SK-N-SH treated with all-trans-retinoic acid at 6 μM for 48 hours (cell line): ENCODE measurements at regions not wholly inside any gene's neighbourhood (a gene's known extent, or its start where the extent isn't known, plus 50 kb on each side); places are given as distances from the start of the nearest gene placed in this dataset.

Experiments used
- ATAC-seq: fragments of 200-7000 bp; cut with Tn5 transposase; 3 replicates; pipeline ENCODE4 v1.9.1; 2020; ENCODE audit warnings: mild to moderate bottlenecking, moderate library complexity
- ARNTL ChIP-seq: fragments of 450-650 bp; formaldehyde crosslinking; IDR thresholded peaks from 2 replicates; pipeline ENCODE4 v1.5.0; 2020; ENCODE audit warnings: low read depth, mild to moderate bottlenecking, moderate library complexity, borderline replicate concordance
- BACH2 ChIP-seq: fragments of 250-450 bp; sonication (Bioruptor Pico); IDR thresholded peaks from 2 replicates; pipeline ENCODE4 v1.9.0; 2021; ENCODE audit warnings: mild to moderate bottlenecking, borderline replicate concordance
- CSDC2 ChIP-seq: fragments of 250-450 bp; sonication (Bioruptor Pico); IDR thresholded peaks from 2 replicates; pipeline ENCODE4 v1.5.0; 2020; ENCODE audit warnings: mild to moderate bottlenecking, moderate library complexity
- CSRNP3 ChIP-seq: fragments of 250-450 bp; sonication (Bioruptor Pico); IDR thresholded peaks from 2 replicates; pipeline ENCODE4 v1.5.1; 2021; ENCODE audit warnings: mild to moderate bottlenecking, moderate library complexity
- ESRRG ChIP-seq: fragments of 250-450 bp; sonication (Bioruptor Pico); IDR thresholded peaks from 2 replicates; pipeline ENCODE4 v1.6.1; 2021; ENCODE audit warnings: mild to moderate bottlenecking
- GLIS3 ChIP-seq: fragments of 250-450 bp; sonication (Bioruptor Pico); IDR thresholded peaks from 2 replicates; pipeline ENCODE4 v1.5.0; 2020; ENCODE audit warnings: mild to moderate bottlenecking, moderate library complexity
- ISL1 ChIP-seq: fragments of 250-450 bp; sonication (Bioruptor Pico); IDR thresholded peaks from 2 replicates; pipeline ENCODE4 v2.1.2; 2022; ENCODE audit warnings: mild to moderate bottlenecking, moderate library complexity
- OSR1 ChIP-seq: fragments of 250-450 bp; sonication (Bioruptor Pico); IDR thresholded peaks from 2 replicates; pipeline ENCODE4 v1.8.0; 2022; ENCODE audit warnings: moderate library complexity, mild to moderate bottlenecking, inconsistent platforms
- PATZ1 ChIP-seq: fragments of 250-450 bp; sonication (Bioruptor Pico); IDR thresholded peaks from 2 replicates; pipeline ENCODE4 v1.8.0; 2020; ENCODE audit warnings: mild to moderate bottlenecking, moderate library complexity, borderline replicate concordance
- POU6F1 ChIP-seq: fragments of 250-450 bp; sonication (Bioruptor Pico); IDR thresholded peaks from 2 replicates; pipeline ENCODE4 v1.8.0; 2021; ENCODE audit warnings: low read depth, mild to moderate bottlenecking, moderate library complexity, borderline replicate concordance
- PPARA ChIP-seq: fragments of 250-450 bp; sonication (Bioruptor Pico); IDR thresholded peaks from 2 replicates; pipeline ENCODE4 v1.5.0; 2020; ENCODE audit warnings: mild to moderate bottlenecking, borderline replicate concordance
- RARB ChIP-seq: fragments of 250-450 bp; sonication (Bioruptor Pico); IDR thresholded peaks from 2 replicates; pipeline ENCODE4 v1.8.0; 2021; ENCODE audit warnings: mild to moderate bottlenecking, moderate library complexity
- SNAI2 ChIP-seq: fragments of 250-450 bp; sonication (Bioruptor Pico); IDR thresholded peaks from 2 replicates; pipeline ENCODE4 v1.5.0; 2020; ENCODE audit warnings: mild to moderate bottlenecking, moderate library complexity
- TCF4 ChIP-seq: fragments of 250-450 bp; sonication (Bioruptor Pico); IDR thresholded peaks from 2 replicates; pipeline ENCODE4 v1.8.0; 2021; ENCODE audit warnings: mild to moderate bottlenecking, moderate library complexity, borderline replicate concordance
- TOX ChIP-seq: fragments of 250-450 bp; sonication (Bioruptor Pico); IDR thresholded peaks from 2 replicates; pipeline ENCODE4 v1.8.0; 2021; ENCODE audit warnings: mild to moderate bottlenecking, moderate library complexity, borderline replicate concordance
- ZC3H10 ChIP-seq: fragments of 250-450 bp; sonication (Bioruptor Pico); IDR thresholded peaks from 2 replicates; pipeline ENCODE4 v1.5.1; 2021; ENCODE audit warnings: mild to moderate bottlenecking, moderate library complexity
- ZFP3 ChIP-seq: fragments of 250-450 bp; sonication (Bioruptor Pico); IDR thresholded peaks from 2 replicates; pipeline ENCODE4 v1.5.0; 2020; ENCODE audit warnings: mild to moderate bottlenecking, moderate library complexity
- ZFP30 ChIP-seq: fragments of 450-650 bp; formaldehyde crosslinking; IDR thresholded peaks from 2 replicates; pipeline ENCODE4 v1.5.0; 2022; ENCODE audit warnings: mild to moderate bottlenecking, moderate library complexity
- ZNF565 ChIP-seq: fragments of 450-650 bp; formaldehyde crosslinking; conservative IDR thresholded peaks from 2 replicates; pipeline ENCODE4 v1.5.0; 2020; ENCODE audit warnings: low read depth, mild to moderate bottlenecking, moderate library complexity
- ZNF70 ChIP-seq: fragments of 450-650 bp; formaldehyde crosslinking; IDR thresholded peaks from 2 replicates; pipeline ENCODE4 v1.5.0; 2020; ENCODE audit warnings: mild to moderate bottlenecking, moderate library complexity
- TF ChIP-seq, protein P1 (sequence below): fragments of 250-450 bp; sonication (Bioruptor Pico); IDR thresholded peaks from 2 replicates; pipeline ENCODE4 v1.5.1; 2020; ENCODE audit warnings: low read depth, mild to moderate bottlenecking, moderate library complexity
- TF ChIP-seq, protein P2 (sequence below): fragments of 250-450 bp; sonication (Bioruptor Pico); IDR thresholded peaks from 2 replicates; pipeline ENCODE4 v1.5.0; 2020; ENCODE audit warnings: mild to moderate bottlenecking, moderate library complexity

GRCh38 chr5:117686926-117687325 lies 1112.3 kb upstream of the SEMA6A start (continued):
- TF ChIP-seq GLIS3 (CRISPR knock-in tag) (no peak), SNAI2 (CRISPR knock-in tag) (no peak), RARB (CRISPR knock-in tag) (no peak)

GRCh38 chr5:117682416-117682815 lies 1107.8 kb upstream of the SEMA6A start:
- no peak for ATAC-seq
- TF ChIP-seq TOX (no peak), PPARA (no peak)

DNA sequence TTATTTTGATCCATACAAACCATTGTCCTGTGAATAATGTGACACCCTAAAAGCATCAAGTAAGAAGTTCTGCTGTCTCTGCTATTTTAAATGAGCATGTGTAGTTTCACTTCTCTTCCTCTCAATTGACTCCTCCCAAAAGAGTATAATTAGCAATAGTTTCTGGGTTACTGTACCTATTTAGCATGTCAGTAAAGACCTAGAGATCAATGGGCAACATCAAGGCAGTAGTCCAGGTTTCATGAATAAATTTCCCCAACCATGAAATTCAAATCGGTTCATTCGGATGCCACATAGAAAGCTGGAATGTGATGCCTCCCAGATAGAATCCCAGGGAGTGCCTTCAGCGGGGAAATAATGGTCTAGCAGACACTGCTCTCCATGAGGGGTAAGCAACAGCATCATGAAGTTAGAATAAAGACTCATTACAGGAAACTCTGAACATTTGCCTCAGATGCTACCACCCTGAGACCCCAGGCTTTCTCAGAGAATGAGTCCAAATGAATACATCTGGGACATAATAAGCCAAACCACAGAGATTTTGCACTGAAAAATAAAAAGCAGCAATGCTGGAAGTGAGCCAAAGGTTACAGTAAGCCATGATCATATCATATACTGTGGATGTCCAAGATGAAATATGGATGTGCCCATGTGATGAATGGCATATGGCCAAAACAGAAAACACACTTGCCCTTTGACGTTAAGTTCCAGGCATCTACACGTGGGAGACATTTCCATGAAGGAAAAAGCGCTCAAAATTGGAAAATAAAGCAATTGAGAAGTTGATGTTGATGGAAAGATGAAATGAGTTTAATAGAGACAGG lies 1107.0 kb upstream of the SEMA6A start:
- ATAC-seq = no peak

GRCh38 chr5:117680426-117680825 lies 1105.8 kb upstream of the SEMA6A start:
- TF ChIP-seq ARNTL (CRISPR knock-in tag) = no peak
- TF ChIP-seq ZNF565 = no peak
- no peak for TF ChIP-seq POU6F1 (CRISPR knock-in tag)
- TF ChIP-seq, protein P1, sequence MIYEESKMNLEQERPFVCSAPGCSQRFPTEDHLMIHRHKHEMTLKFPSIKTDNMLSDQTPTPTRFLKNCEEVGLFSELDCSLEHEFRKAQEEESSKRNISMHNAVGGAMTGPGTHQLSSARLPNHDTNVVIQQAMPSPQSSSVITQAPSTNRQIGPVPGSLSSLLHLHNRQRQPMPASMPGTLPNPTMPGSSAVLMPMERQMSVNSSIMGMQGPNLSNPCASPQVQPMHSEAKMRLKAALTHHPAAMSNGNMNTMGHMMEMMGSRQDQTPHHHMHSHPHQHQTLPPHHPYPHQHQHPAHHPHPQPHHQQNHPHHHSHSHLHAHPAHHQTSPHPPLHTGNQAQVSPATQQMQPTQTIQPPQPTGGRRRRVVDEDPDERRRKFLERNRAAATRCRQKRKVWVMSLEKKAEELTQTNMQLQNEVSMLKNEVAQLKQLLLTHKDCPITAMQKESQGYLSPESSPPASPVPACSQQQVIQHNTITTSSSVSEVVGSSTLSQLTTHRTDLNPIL (CRISPR knock-in tag) = no peak
- no peak for TF ChIP-seq BACH2
- no peak for TF ChIP-seq ZFP30 (CRISPR knock-in tag)
- no peak for ATAC-seq

More for the DNA sequence above, 1107.0 kb upstream of the SEMA6A start:
- TF ChIP-seq OSR1 = no peak
- no peak for TF ChIP-seq CSRNP3

DNA sequence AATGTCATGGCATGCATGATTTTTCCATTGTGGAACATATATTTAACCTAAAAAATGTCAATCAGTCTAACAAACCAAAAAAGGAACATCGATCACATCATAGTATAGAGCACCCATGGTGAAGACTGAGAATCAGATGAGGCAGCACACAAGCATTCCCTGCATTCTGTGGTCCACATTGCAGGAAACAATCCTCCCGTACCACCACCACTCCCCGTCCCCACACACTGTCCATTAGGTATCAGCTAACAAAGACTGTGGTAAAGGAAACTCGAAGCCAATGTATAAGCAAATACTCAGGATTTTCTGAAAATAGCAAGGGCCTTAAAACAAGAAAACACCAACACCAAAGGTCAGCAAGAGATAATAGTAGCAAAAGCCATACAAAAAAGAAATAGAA lies 1104.4 kb upstream of the SEMA6A start:
- TF ChIP-seq CSDC2 (CRISPR knock-in tag) (no peak), PPARA (no peak), ZNF70 (CRISPR knock-in tag) (no peak), ZNF565 (no peak), PATZ1 (no peak), ISL1 (CRISPR knock-in tag) (no peak), ZC3H10 (CRISPR knock-in tag) (no peak), SNAI2 (CRISPR knock-in tag) (no peak), CSRNP3 (no peak), BACH2 (no peak), GLIS3 (CRISPR knock-in tag) (no peak), TCF4 (CRISPR knock-in tag) (no peak), ARNTL (CRISPR knock-in tag) (no peak), ZFP3 (CRISPR knock-in tag) (no peak), ESRRG (CRISPR knock-in tag) (no peak), ZFP30 (CRISPR knock-in tag) (no peak)
- TF ChIP-seq, protein P2, sequence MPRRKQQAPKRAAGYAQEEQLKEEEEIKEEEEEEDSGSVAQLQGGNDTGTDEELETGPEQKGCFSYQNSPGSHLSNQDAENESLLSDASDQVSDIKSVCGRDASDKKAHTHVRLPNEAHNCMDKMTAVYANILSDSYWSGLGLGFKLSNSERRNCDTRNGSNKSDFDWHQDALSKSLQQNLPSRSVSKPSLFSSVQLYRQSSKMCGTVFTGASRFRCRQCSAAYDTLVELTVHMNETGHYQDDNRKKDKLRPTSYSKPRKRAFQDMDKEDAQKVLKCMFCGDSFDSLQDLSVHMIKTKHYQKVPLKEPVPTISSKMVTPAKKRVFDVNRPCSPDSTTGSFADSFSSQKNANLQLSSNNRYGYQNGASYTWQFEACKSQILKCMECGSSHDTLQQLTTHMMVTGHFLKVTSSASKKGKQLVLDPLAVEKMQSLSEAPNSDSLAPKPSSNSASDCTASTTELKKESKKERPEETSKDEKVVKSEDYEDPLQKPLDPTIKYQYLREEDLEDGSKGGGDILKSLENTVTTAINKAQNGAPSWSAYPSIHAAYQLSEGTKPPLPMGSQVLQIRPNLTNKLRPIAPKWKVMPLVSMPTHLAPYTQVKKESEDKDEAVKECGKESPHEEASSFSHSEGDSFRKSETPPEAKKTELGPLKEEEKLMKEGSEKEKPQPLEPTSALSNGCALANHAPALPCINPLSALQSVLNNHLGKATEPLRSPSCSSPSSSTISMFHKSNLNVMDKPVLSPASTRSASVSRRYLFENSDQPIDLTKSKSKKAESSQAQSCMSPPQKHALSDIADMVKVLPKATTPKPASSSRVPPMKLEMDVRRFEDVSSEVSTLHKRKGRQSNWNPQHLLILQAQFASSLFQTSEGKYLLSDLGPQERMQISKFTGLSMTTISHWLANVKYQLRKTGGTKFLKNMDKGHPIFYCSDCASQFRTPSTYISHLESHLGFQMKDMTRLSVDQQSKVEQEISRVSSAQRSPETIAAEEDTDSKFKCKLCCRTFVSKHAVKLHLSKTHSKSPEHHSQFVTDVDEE (CRISPR knock-in tag) = no peak
- TF ChIP-seq, protein P1 (CRISPR knock-in tag) = no peak

More for the DNA sequence above, 1104.4 kb upstream of the SEMA6A start:
- no peak for ATAC-seq
